ACC112 (cell line): ENCODE measurements at regions not wholly inside any gene's neighbourhood (a gene's known extent, or its start where the extent isn't known, plus 50 kb on each side); places are given as distances from the start of the nearest gene placed in this dataset.

Source experiments
- H2AFZ ChIP-seq: fragments of 200-600 bp; sonication (generic); one replicate; pipeline ENCODE4 v1.6.0; 2017; ENCODE audit warnings: antibody characterized with exemption, low read length; ENCODE audit not compliant: unreplicated experiment
- H3K27ac ChIP-seq: fragments of 200-600 bp; sonication (generic); 2 replicates; pipeline ENCODE4 v1.5.1; 2014; ENCODE audit warnings: low read depth, mild to moderate bottlenecking, antibody characterized with exemption, low read length, moderate library complexity
- H3K27me3 ChIP-seq: fragments of 200-600 bp; sonication (generic); 2 replicates; pipeline ENCODE4 v1.6.1; 2014; ENCODE audit warnings: mild to moderate bottlenecking, antibody characterized with exemption, low read length, moderate library complexity, mixed read lengths; ENCODE audit not compliant: insufficient read depth
- H3K36me3 ChIP-seq: fragments of 200-600 bp; sonication (generic); 2 replicates; pipeline ENCODE4 v1.6.1; 2016; ENCODE audit warnings: mild to moderate bottlenecking, antibody characterized with exemption, low read length, moderate library complexity, mixed read lengths; ENCODE audit not compliant: insufficient read depth
- H3K4me1 ChIP-seq: fragments of 200-600 bp; sonication (generic); one replicate; pipeline ENCODE4 v1.6.1; 2016; ENCODE audit warnings: low read length, mixed read lengths; ENCODE audit not compliant: insufficient read depth, unreplicated experiment, control insufficient read depth
- H3K4me3 ChIP-seq: fragments of 200-600 bp; sonication (generic); 2 replicates; pipeline ENCODE4 v1.5.1; 2014; ENCODE audit warnings: mild to moderate bottlenecking, low read depth, low read length
- H3K79me2 ChIP-seq: fragments of 200-600 bp; sonication (generic); one replicate; pipeline ENCODE4 v1.6.0; 2016; ENCODE audit warnings: low read length; ENCODE audit not compliant: control insufficient read depth, unreplicated experiment, insufficient read depth

GRCh38 chr2:144082777-144083176 is 437.1 kb downstream of the ZEB2 start:
- no peak overlapping the region for H3K4me3 ChIP-seq
- no peaks in the 10 kb centered on the region for H3K79me2 ChIP-seq
- peaks cover 67% of the 10 kb centered on the region for H3K4me1 ChIP-seq
- no peak overlapping the region for H2AFZ ChIP-seq
- no peaks in the 10 kb centered on the region for H3K36me3 ChIP-seq
- no peaks in the 10 kb centered on the region for H3K27me3 ChIP-seq
- peak overlapping the region; percentile 88 for H3K27ac ChIP-seq

GRCh38 chr2:144082327-144082726 is 437.6 kb downstream of the ZEB2 start:
- H3K79me2 ChIP-seq: no peaks in the 10 kb centered on the region
- H3K27me3 ChIP-seq: no peaks in the 10 kb centered on the region
- H3K4me3 ChIP-seq: no peak overlapping the region
- H2AFZ ChIP-seq: no peak overlapping the region
- peak overlapping the region; percentile 88; the same call in 1 of the 2 replicates for H3K27ac ChIP-seq
- H3K36me3 ChIP-seq: no peaks in the 10 kb centered on the region
- peaks cover 63% of the 10 kb centered on the region for H3K4me1 ChIP-seq

GRCh38 chr2:144081272-144081671 is 438.6 kb downstream of the ZEB2 start:
- H3K79me2 ChIP-seq: no peaks in the 10 kb centered on the region
- no peaks in the 10 kb centered on the region for H3K36me3 ChIP-seq
- H3K27ac ChIP-seq: no peak overlapping the region
- no peak overlapping the region for H3K4me3 ChIP-seq
- H2AFZ ChIP-seq: no peak overlapping the region
- H3K4me1 ChIP-seq: peaks cover 54% of the 10 kb centered on the region
- H3K27me3 ChIP-seq: no peaks in the 10 kb centered on the region

- Histone ChIP-seq H3K4me3 (no peak overlapping the region), H3K36me3 (no peaks in the 10 kb centered on the region), H3K79me2 (no peaks in the 10 kb centered on the region), H3K27me3 (no peaks in the 10 kb centered on the region), H3K4me1 (peaks cover 46% of the 10 kb centered on the region), H3K27ac (no peak overlapping the region), H2AFZ (no peak overlapping the region)
Measured at GRCh38 chr2:144079803-144080202, 440.1 kb downstream of the ZEB2 start.

- H3K4me1 ChIP-seq: peaks cover 40% of the 10 kb centered on the region
- H2AFZ ChIP-seq: no peak overlapping the region
- no peaks in the 10 kb centered on the region for H3K36me3 ChIP-seq
- H3K27ac ChIP-seq: no peak overlapping the region
- H3K27me3 ChIP-seq: no peaks in the 10 kb centered on the region
- no peak overlapping the region for H3K4me3 ChIP-seq
- no peaks in the 10 kb centered on the region for H3K79me2 ChIP-seq
Measured at GRCh38 chr2:144078802-144079724, 440.9 kb downstream of the ZEB2 start.

GRCh38 chr2:144078106-144078505 is 441.8 kb downstream of the ZEB2 start:
- Histone ChIP-seq H3K79me2 (no peaks in the 10 kb centered on the region), H3K4me3 (no peak overlapping the region), H3K27ac (no peak overlapping the region), H2AFZ (no peak overlapping the region), H3K4me1 (peaks cover 30% of the 10 kb centered on the region), H3K27me3 (no peaks in the 10 kb centered on the region), H3K36me3 (no peaks in the 10 kb centered on the region)

- H2AFZ ChIP-seq: no peak overlapping the region
- no peaks in the 10 kb centered on the region for H3K27me3 ChIP-seq
- no peaks in the 10 kb centered on the region for H3K79me2 ChIP-seq
- H3K27ac ChIP-seq: no peak overlapping the region
- peaks cover 9% of the 10 kb centered on the region for H3K4me1 ChIP-seq
- H3K36me3 ChIP-seq: no peaks in the 10 kb centered on the region
- no peak overlapping the region for H3K4me3 ChIP-seq
Measured at GRCh38 chr2:144074450-144074849, 445.5 kb downstream of the ZEB2 start.

- Histone ChIP-seq H3K79me2 (no peaks in the 10 kb centered on the region), H3K4me1 (no peaks in the 10 kb centered on the region), H2AFZ (no peak overlapping the region), H3K4me3 (no peak overlapping the region), H3K36me3 (no peaks in the 10 kb centered on the region), H3K27me3 (no peaks in the 10 kb centered on the region), H3K27ac (no peak overlapping the region)
Measured at GRCh38 chr2:144071461-144071860, 448.5 kb downstream of the ZEB2 start.

GRCh38 chr2:144067506-144067905 is 452.4 kb downstream of the ZEB2 start:
- Histone ChIP-seq H3K4me1 (no peaks in the 10 kb centered on the region), H2AFZ (no peak overlapping the region), H3K79me2 (no peaks in the 10 kb centered on the region), H3K4me3 (no peak overlapping the region), H3K36me3 (no peaks in the 10 kb centered on the region), H3K27ac (no peak overlapping the region), H3K27me3 (no peaks in the 10 kb centered on the region)

- H3K27ac ChIP-seq: no peak overlapping the region
- H3K4me3 ChIP-seq: no peak overlapping the region
- H3K4me1 ChIP-seq: no peaks in the 10 kb centered on the region
- H3K79me2 ChIP-seq: no peaks in the 10 kb centered on the region
- H3K36me3 ChIP-seq: no peaks in the 10 kb centered on the region
- H2AFZ ChIP-seq: no peak overlapping the region
- H3K27me3 ChIP-seq: no peaks in the 10 kb centered on the region
Measured at GRCh38 chr2:144063602-144064001, 456.3 kb downstream of the ZEB2 start.

GRCh38 chr2:144054911-144055310 is 465.0 kb downstream of the ZEB2 start:
- Histone ChIP-seq H2AFZ (no peak overlapping the region), H3K27ac (no peak overlapping the region), H3K79me2 (no peaks in the 10 kb centered on the region), H3K36me3 (no peaks in the 10 kb centered on the region), H3K4me1 (no peaks in the 10 kb centered on the region), H3K27me3 (no peaks in the 10 kb centered on the region), H3K4me3 (no peak overlapping the region)
